HCT116 (cell line): ENCODE measurements at regions not wholly inside any gene's neighbourhood (a gene's known extent, or its start where the extent isn't known, plus 50 kb on each side); places are given as distances from the start of the nearest gene placed in this dataset.

ENCODE experiments used
- ATAC-seq: fragments of 200-7000 bp; cut with Tn5 transposase; 2 replicates; pipeline ENCODE4 v1.9.1; 2020; ENCODE audit warnings: mild to moderate bottlenecking, moderate library complexity
- BruUV-seq: library from RNA; stranded (reverse); fragments of 400-500 nt; replicated peaks from 2 replicates; lab custom pipeline; 2021; lab: Mats Ljungman, UMichigan
- CTCF ChIA-PET: fragments of 300-600 bp; sonication (Branson Sonifier 250); formaldehyde crosslinking; loops from one replicate; lab custom pipeline; 2021; ENCODE audit warnings: antibody characterized with exemption; lab: Charles Lee
- POLR2A ChIA-PET: fragments of 300-600, 350-600 bp; sonication (Branson Sonifier 250); formaldehyde crosslinking; loops from one replicate; lab custom pipeline; 2021; ENCODE audit warnings: antibody characterized with exemption; lab: Charles Lee
- RAD21 ChIA-PET, 2 experiments: fragments of 300-600 bp; sonication (Branson Sonifier 250); formaldehyde crosslinking; loops; one replicate each; lab custom pipeline; 2023; ENCODE audit warnings: low total read pairs in 2 of 2; ENCODE audit not compliant: uncharacterized antibody in 2 of 2, unreplicated experiment in 2 of 2, low non-redundant PET in 1 of 2; lab: Charles Lee
- DNase-seq: peaks from one replicate; pipeline ENCODE4 v3.0.0-alpha.2; 2010; ENCODE audit warnings: low read depth, low spot score
- H2AFZ ChIP-seq: fragments of 200-600 bp; shearing (Covaris generic), sonication (generic); 2 replicates; pipeline ENCODE4 v1.6.1; 2017; ENCODE audit warnings: low read depth, mixed run types, mixed read lengths, antibody characterized with exemption, low read length; ENCODE audit not compliant: poor library complexity, severe bottlenecking
- H3K27ac ChIP-seq: 2 replicates; pipeline ENCODE4 v1.5.1; 2012; ENCODE audit warnings: low read depth, low read length
- H3K27me3 ChIP-seq: fragments of 200-600 bp; sonication (generic); 2 replicates; pipeline ENCODE4 v1.6.1; 2016; ENCODE audit warnings: mixed run types, low read length, mixed read lengths; ENCODE audit not compliant: insufficient read depth
- H3K36me3 ChIP-seq, 2 experiments: fragments of 200-500 bp in 1 of 2; fragments of 200-600 bp in 1 of 2; sonication (Bioruptor generic) in 1 of 2; sonication (generic) in 1 of 2; 2 replicates each; pipeline versions ENCODE4 v1.5.1 to v1.6.1; 2014 to 2016; ENCODE audit warnings: low read length in 2 of 2, inconsistent platforms in 1 of 2, mixed read lengths in 1 of 2, mixed run types in 1 of 2; ENCODE audit not compliant: insufficient read depth in 2 of 2, control insufficient read depth in 1 of 2
- H3K4me1 ChIP-seq, 2 experiments: fragments of 200-600 bp in 1 of 2; sonication (generic) in 1 of 2; 2 replicates each; pipeline versions ENCODE4 v1.5.1 to v1.6.1; 2012 to 2017; ENCODE audit warnings: low read length in 2 of 2, inconsistent platforms in 1 of 2, mild to moderate bottlenecking in 1 of 2, mixed read lengths in 1 of 2, mixed run types in 1 of 2, moderate library complexity in 1 of 2; ENCODE audit not compliant: insufficient read depth in 2 of 2, control insufficient read depth in 1 of 2
- H3K4me2 ChIP-seq: fragments of 200-600 bp; sonication (generic); 2 replicates; pipeline ENCODE4 v1.6.1; 2017; ENCODE audit warnings: mixed run types, low read length, mixed read lengths
- H3K4me3 ChIP-seq, 2 experiments: fragments of 200-600 bp in 1 of 2; sonication (generic) in 1 of 2; replicated peaks in 1 of 2; 2 replicates each; pipeline ENCODE4 v1.5.1; 2011 to 2016; ENCODE audit warnings: low read length in 2 of 2, control low read depth in 1 of 2, low read depth in 1 of 2, mild to moderate bottlenecking in 1 of 2, mixed read lengths in 1 of 2, mixed run types in 1 of 2
- H3K79me2 ChIP-seq: fragments of 200-600 bp; sonication (generic); 2 replicates; pipeline ENCODE4 v1.6.1; 2017; ENCODE audit warnings: mild to moderate bottlenecking, mixed run types, low read length, moderate library complexity, mixed read lengths; ENCODE audit not compliant: insufficient read depth
- H3K9ac ChIP-seq: fragments of 200-600 bp; sonication (generic); 2 replicates; pipeline ENCODE4 v1.6.1; 2016; ENCODE audit warnings: low read length, mixed read lengths
- H3K9me2 ChIP-seq: fragments of 200-600 bp; sonication (generic), shearing (Covaris generic); 2 replicates; pipeline ENCODE4 v1.6.1; 2017; ENCODE audit warnings: mixed run types, mild to moderate bottlenecking, moderate library complexity; ENCODE audit not compliant: insufficient read depth
- H3K9me3 ChIP-seq, 2 experiments: fragments of 200-500 bp in 1 of 2; fragments of 200-600 bp in 1 of 2; sonication (Bioruptor generic) in 1 of 2; sonication (generic) in 1 of 2; 2 replicates each; pipeline ENCODE4 v1.6.1; 2014 to 2017; ENCODE audit warnings: low read length in 2 of 2, mixed read lengths in 2 of 2, inconsistent platforms in 1 of 2, low read depth in 1 of 2, mild to moderate bottlenecking in 1 of 2, mixed run types in 1 of 2, moderate library complexity in 1 of 2; ENCODE audit not compliant: control insufficient read depth in 1 of 2, insufficient read depth in 1 of 2
- H4K20me1 ChIP-seq: fragments of 200-600 bp; sonication (generic), shearing (Covaris generic); 2 replicates; pipeline ENCODE4 v1.6.1; 2017; ENCODE audit warnings: mixed run types, mild to moderate bottlenecking, moderate library complexity; ENCODE audit not compliant: insufficient read depth
- CBX3 ChIP-seq: IDR thresholded peaks from 2 replicates; pipeline ENCODE4 v1.6.1; 2012; ENCODE audit warnings: low read depth
- CEBPB ChIP-seq: IDR thresholded peaks from 2 replicates; pipeline ENCODE4 v1.6.1; 2012; ENCODE audit warnings: low read depth
- ELF1 ChIP-seq: IDR thresholded peaks from 2 replicates; pipeline ENCODE4 v1.6.1; 2012; ENCODE audit warnings: low read depth, borderline replicate concordance
- EZH2phosphoT487 ChIP-seq: fragments of 200-600 bp; IDR thresholded peaks from 2 replicates; pipeline ENCODE4 v1.6.1; 2018; ENCODE audit warnings: antibody characterized with exemption, borderline replicate concordance
- FOSL1 ChIP-seq: IDR thresholded peaks from 2 replicates; pipeline ENCODE4 v1.6.1; 2012; ENCODE audit warnings: low read depth
- JUND ChIP-seq: IDR thresholded peaks from 2 replicates; pipeline ENCODE4 v1.6.1; 2012
- RAD21 ChIP-seq: IDR thresholded peaks from 2 replicates; pipeline ENCODE4 v1.6.1; 2012; ENCODE audit warnings: low read depth, mild to moderate bottlenecking
- REST ChIP-seq: IDR thresholded peaks from 2 replicates; pipeline ENCODE4 v1.6.1; 2012; ENCODE audit warnings: low read depth
- SP1 ChIP-seq: IDR thresholded peaks from 2 replicates; pipeline ENCODE4 v1.6.1; 2012; ENCODE audit warnings: low read depth
- TCF7L2 ChIP-seq: IDR thresholded peaks from 2 replicates; pipeline ENCODE4 v1.7.0; 2011; ENCODE audit warnings: borderline replicate concordance, inconsistent platforms; ENCODE audit not compliant: insufficient read depth, insufficient read length; ENCODE audit errors: extremely low read depth
- YY1 ChIP-seq: IDR thresholded peaks from 2 replicates; pipeline ENCODE4 v1.6.1; 2011; ENCODE audit warnings: low read length, low read depth, moderate library complexity, mild to moderate bottlenecking; ENCODE audit not compliant: insufficient replicate concordance; ENCODE audit errors: extremely low read depth
- ZBTB33 ChIP-seq: IDR thresholded peaks from 2 replicates; pipeline ENCODE4 v1.6.1; 2011; ENCODE audit warnings: mild to moderate bottlenecking, low read length, moderate library complexity; ENCODE audit not compliant: insufficient replicate concordance; ENCODE audit errors: extremely low read depth
- ZFX ChIP-seq: fragments of 450-650 bp; IDR thresholded peaks from 2 replicates; pipeline ENCODE4 v1.6.1; 2017
- ZNF274 ChIP-seq: fragments of 200-500 bp; sonication (Bioruptor generic); IDR thresholded peaks from 2 replicates; pipeline ENCODE4 v1.6.1; 2014; ENCODE audit warnings: mild to moderate bottlenecking, low read depth, low read length, inconsistent platforms
- intact Hi-C: fragments of 100-400 bp; cut with micrococcal nuclease; formaldehyde crosslinking; loops from 2 replicates; pipeline ENCODE4 v1.10.0; 2022
- TF ChIP-seq, protein P1 (sequence below), 3 experiments: fragments of 200-600 bp in 1 of 3; sonication (generic) in 1 of 3; IDR thresholded peaks in 2 of 3; conservative IDR thresholded peaks in 1 of 3; 2 replicates each; pipeline ENCODE4 v1.5.1; 2012 to 2017; ENCODE audit warnings: low read depth in 2 of 3, low read length in 2 of 3, antibody characterized with exemption in 1 of 3, borderline replicate concordance in 1 of 3, control low read depth in 1 of 3, mild to moderate bottlenecking in 1 of 3, mixed read lengths in 1 of 3, mixed run types in 1 of 3, moderate library complexity in 1 of 3; ENCODE audit not compliant: insufficient read depth in 1 of 3

DNA sequence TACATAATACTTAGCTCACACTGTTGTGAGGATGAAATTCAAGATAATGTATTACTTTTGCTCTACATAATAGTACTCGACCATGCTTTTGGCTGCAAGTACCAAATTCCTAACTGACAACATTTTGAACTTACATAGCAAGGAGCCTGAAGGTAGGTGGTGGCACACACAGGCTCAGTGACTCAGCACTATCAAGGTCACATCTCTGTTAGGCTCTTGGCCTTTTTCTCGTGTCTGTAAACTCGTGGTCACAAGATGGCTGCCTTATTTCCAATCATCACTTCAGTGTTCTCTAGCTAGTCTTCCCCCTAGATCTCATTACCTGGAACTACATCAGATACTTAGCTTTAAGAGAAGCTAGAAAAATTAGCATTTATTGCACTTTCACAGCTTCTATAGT lies 61.4 kb upstream of the ABCB5 start (continued):
- TF ChIP-seq FOSL1 (no peak), JUND (no peak)
- TF ChIP-seq, all 23 proteins: peak for 0

GRCh38 chr7:20556091-20556490 lies 59.4 kb upstream of the ABCB5 start:
- Histone ChIP-seq H4K20me1 (no peaks in the 10 kb centered on the region), H3K4me2 (no peak overlapping the region), H3K9me3 (no peaks in the 10 kb centered on the region), H3K36me3 (no peaks in the 10 kb centered on the region), H3K4me3 (no peak overlapping the region), H3K79me2 (no peaks in the 10 kb centered on the region), H3K9ac (no peak overlapping the region), H3K27ac (no peak overlapping the region), H3K9me2 (no peaks in the 10 kb centered on the region), H3K4me1 (no peaks in the 10 kb centered on the region), H3K27me3 (no peaks in the 10 kb centered on the region), H2AFZ (no peak overlapping the region)
- no TSS peak for BruUV-seq
- POLR2A ChIA-PET = no interaction called here
- TF ChIP-seq FOSL1 (no peak), TCF7L2 (no peak), ZFX (no peak), CEBPB (no peak), EZH2phosphoT487 (no peak), CBX3 (no peak), ZBTB33 (no peak), REST (no peak), SP1 (no peak), ELF1 (no peak), ZNF274 (no peak), YY1 (no peak), RAD21 (no peak)
- TF ChIP-seq, protein P1, sequence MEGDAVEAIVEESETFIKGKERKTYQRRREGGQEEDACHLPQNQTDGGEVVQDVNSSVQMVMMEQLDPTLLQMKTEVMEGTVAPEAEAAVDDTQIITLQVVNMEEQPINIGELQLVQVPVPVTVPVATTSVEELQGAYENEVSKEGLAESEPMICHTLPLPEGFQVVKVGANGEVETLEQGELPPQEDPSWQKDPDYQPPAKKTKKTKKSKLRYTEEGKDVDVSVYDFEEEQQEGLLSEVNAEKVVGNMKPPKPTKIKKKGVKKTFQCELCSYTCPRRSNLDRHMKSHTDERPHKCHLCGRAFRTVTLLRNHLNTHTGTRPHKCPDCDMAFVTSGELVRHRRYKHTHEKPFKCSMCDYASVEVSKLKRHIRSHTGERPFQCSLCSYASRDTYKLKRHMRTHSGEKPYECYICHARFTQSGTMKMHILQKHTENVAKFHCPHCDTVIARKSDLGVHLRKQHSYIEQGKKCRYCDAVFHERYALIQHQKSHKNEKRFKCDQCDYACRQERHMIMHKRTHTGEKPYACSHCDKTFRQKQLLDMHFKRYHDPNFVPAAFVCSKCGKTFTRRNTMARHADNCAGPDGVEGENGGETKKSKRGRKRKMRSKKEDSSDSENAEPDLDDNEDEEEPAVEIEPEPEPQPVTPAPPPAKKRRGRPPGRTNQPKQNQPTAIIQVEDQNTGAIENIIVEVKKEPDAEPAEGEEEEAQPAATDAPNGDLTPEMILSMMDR (IDR thresholded peaks at IDR 0.05 in 2 of 3, conservative IDR thresholded peaks at IDR 0.05 in 1 of 3; ENCODE audit: borderline replicate concordance in 1 of 3, insufficient read depth in 1 of 3, low read depth in 2 of 3, low read length in 2 of 3) = no peak
- ATAC-seq (no peak), DNase-seq (no peak)
- RAD21 ChIA-PET = no interaction called here
- intact Hi-C loops = no loop called here
- CTCF ChIA-PET = no interaction called here
